ENCODE measurements at regions not wholly inside any gene's neighbourhood (a gene's known extent, or its start where the extent isn't known, plus 50 kb on each side); places are given as distances from the start of the nearest gene placed in this dataset.

DNA sequence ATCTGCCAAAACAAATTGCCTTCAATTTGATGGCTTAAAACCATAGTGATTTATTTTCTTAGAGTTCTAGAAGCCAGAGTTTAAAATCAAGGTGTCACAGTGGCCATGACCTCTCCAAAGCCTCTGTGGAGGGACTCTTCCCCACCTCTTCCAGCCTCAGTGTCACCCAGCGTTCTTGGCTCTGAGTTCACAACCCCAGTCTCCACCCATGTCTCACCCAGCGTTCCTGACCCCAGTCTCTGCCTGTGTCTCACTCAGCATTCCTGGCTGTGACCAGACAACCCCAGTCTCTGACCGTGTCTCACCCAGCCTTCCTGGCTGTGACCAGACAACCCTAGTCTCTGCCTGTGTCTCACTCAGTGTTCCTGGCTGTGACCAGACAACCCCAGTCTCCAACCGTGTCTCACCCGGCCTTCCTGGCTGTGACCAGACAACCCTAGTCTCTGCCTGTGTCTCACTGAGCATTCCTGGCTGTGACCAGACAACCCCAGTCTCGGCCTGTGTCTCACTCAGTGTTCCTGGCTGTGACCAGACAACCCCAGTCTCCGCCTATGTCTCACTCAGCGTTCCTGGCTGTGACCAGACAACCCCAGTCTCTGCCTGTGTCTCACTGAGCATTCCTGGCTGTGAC, 299.3 kb downstream of the GALR1 start:
- ChIA-PET CTCF (no interaction called here), POLR2A (no interaction called here)
- no peak for TF ChIP-seq CTCF (IDR thresholded peaks at IDR 0.05; ENCODE audit: control extremely low read depth, extremely low read depth, low read depth, missing control alignments)
- no peak for DNase-seq (ENCODE audit: extremely low spot score)

DNA sequence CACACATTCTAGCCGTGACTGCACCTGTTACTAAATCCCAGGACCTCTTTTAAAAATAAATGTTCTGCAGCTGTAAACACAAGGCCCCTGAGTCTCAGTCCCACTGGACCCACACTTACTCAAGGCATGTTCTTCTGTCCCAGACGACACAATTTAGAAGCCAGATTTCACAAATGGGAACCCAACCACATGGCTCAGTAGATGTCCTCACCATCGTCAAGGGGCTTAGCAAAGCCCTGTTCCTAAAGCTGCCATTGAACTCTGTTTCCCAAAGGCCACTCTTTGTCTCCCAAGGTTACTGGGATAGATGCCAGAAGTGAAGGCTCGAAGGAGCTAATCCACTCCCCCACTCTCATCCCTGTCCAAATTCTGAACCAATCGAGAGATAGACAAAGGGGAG, 301.0 kb downstream of the GALR1 start:
- ChIA-PET POLR2A (no interaction called here), CTCF (no interaction called here)
- no peak for DNase-seq (ENCODE audit: extremely low spot score)
- TF ChIP-seq CTCF (IDR thresholded peaks at IDR 0.05; ENCODE audit: control extremely low read depth, extremely low read depth, low read depth, missing control alignments) = no peak

GRCh38 chr18:77551055-77551454, 301.4 kb downstream of the GALR1 start:
- no peak for DNase-seq (ENCODE audit: extremely low spot score)
- POLR2A ChIA-PET = no interaction called here

GRCh38 chr18:77552945-77553344, 303.3 kb downstream of the GALR1 start:
- DNase-seq (ENCODE audit: extremely low spot score) = no peak

More at GRCh38 chr18:77551055-77551454, 301.4 kb downstream of the GALR1 start:
- CTCF ChIA-PET = no interaction called here
- no peak for TF ChIP-seq CTCF (IDR thresholded peaks at IDR 0.05; ENCODE audit: control extremely low read depth, extremely low read depth, low read depth, missing control alignments)

DNA sequence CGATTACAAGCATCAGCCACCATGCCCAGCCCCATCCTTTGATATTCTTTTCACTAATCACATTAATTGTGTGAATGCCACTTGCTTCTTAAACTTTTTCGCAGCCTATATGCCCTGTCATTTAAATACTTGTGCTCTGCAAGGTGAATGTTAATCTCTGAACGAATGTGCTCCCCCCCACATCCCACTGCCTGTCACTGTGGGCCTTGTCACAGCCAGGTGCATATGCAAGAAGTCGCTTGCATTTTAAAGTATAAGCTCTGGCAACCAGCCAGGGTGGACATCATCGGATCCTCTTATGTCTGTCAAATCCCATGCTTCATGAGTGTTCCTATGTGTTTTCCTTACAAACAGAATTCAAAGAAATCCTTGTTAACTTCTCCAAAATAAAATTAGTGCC, 304.4 kb downstream of the GALR1 start:
- no peak for TF ChIP-seq CTCF (IDR thresholded peaks at IDR 0.05; ENCODE audit: control extremely low read depth, extremely low read depth, low read depth, missing control alignments)
- no peak for DNase-seq (ENCODE audit: extremely low spot score)
- POLR2A ChIA-PET = no interaction called here
- CTCF ChIA-PET = no interaction called here

More at GRCh38 chr18:77552945-77553344, 303.3 kb downstream of the GALR1 start:
- POLR2A ChIA-PET = no interaction called here
- no peak for TF ChIP-seq CTCF (IDR thresholded peaks at IDR 0.05; ENCODE audit: control extremely low read depth, extremely low read depth, low read depth, missing control alignments)
- CTCF ChIA-PET = no interaction called here

DNA sequence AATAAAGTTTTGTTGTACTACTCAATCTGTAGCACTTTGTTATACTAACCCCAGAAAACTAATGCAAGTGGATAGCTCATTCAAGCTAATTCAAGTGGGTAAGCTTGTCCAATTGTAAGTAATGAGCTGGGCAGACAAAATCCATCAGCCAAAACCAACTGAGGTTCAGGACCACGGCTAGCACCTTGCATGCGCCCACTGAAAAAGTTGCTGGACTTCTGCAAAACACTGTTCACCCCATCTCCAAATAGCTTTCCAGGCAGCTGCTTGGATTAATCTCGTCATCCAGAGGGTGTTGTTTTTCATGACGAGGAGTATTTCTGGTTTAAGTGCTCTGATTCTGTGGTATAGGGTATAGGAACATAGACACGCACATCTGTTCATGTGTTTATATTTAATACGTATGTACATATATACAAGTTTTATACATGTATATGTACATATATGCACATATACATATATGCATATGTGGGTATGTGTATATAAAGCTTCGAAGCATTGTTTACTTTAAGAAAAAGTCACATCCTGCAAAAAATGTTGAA, 307.5 kb downstream of the GALR1 start:
- DNase-seq (ENCODE audit: extremely low spot score) = no peak
- TF ChIP-seq CTCF (IDR thresholded peaks at IDR 0.05; ENCODE audit: control extremely low read depth, extremely low read depth, low read depth, missing control alignments) = no peak
- CTCF ChIA-PET = interaction anchor here (1.8 kb wide), 1 partner anchor 9 kb away, joined by 7 read pairs; no protein-coding TSS in a partner anchor
- POLR2A ChIA-PET = no interaction called here

Measured in GM10248 (cell line).